Right renal pelvis (tissue), 4 donors: ENCODE measurements at regions not wholly inside any gene's neighbourhood (a gene's known extent, or its start where the extent isn't known, plus 50 kb on each side); places are given as distances from the start of the nearest gene placed in this dataset.
"Not testable (repeated sequence)": the region's sequence is repeated elsewhere in the genome, so short reads cannot be mapped to it uniquely, and the experiment has no call there.

Experiments used
- DNase-seq, 4 donors: peaks; one replicate each; pipeline ENCODE4 v3.0.0-alpha.2; 2013; ENCODE audit warnings: low read depth in 4 of 4, low spot score in 3 of 4, missing footprints in 1 of 4

DNA sequence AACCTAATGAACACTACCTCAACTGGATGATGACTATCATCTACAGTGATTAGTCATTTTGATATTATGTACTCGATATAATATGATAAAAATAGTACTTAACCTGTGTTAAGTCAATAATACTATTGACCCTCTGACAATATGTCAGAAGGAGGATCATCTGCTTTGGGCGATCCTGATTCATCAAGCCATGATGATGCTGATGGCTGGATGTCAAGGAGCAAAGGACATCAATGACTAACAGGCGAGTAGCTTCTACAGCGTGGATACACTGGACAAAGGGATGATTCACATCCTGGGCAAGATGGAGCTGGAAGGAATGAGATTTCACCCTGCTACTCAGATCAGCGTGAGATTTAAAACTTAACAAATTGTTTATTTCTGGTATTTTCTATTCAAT lies 94.4 kb upstream of the SKAP2 start:
- DNase-seq: no peak

GRCh38 chr7:26955516-26955915 lies 91.1 kb upstream of the SKAP2 start:
- no peak for DNase-seq

DNA sequence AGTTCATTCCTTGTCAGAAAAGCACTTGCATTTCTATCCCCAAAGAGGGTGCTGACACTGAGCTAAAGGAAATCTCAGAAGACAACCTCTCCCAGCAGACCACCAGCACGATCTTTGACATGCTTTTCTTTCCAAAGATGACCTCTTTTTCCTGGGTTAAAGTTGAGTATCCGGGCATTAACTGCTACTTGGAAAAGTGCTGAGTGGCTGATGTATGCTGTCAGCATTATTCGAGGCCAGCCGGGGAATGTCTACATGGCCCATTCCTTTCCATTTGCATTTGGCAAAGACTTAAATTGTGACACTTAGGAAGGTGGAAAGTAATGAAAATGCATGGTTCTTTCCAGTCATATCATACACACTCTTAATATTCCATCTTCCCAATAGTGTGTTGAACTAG lies 90.6 kb upstream of the SKAP2 start:
- DNase-seq: peak in 3 of 4 donors; percentile 11 to 26 (median 17)

GRCh38 chr7:26951407-26951950 lies 87.1 kb upstream of the SKAP2 start:
- no peak for DNase-seq

GRCh38 chr7:26950889-26951288 lies 86.5 kb upstream of the SKAP2 start:
- no peak for DNase-seq

GRCh38 chr7:26949319-26949718 lies 84.9 kb upstream of the SKAP2 start:
- no peak for DNase-seq

DNA sequence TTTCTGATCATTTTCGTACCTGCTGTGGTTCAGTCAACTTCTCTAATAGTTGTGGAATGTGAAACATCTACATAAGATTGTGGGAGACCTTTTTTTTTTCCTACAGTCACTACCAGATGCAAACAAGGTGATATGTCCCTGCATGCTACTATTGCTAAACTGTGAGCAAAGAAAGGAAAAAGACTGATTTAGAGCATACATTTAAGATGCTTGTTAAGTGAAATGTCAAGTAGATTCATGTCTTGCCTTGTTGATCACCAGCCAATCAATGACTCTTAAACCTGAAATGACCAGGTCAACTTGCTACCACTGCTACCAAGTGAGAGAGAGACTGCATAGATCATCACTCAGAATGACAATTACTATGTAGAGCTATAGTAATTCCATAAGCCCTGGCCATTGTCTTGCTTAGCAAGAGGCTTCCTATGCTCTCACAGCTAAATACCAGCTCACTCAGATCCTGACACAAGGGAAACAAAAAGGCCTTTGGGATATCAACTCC lies 84.3 kb upstream of the SKAP2 start:
- DNase-seq: no peak

- DNase-seq: no peak
Measured at GRCh38 chr7:26944501-26945358, 80.3 kb upstream of the SKAP2 start.

DNA sequence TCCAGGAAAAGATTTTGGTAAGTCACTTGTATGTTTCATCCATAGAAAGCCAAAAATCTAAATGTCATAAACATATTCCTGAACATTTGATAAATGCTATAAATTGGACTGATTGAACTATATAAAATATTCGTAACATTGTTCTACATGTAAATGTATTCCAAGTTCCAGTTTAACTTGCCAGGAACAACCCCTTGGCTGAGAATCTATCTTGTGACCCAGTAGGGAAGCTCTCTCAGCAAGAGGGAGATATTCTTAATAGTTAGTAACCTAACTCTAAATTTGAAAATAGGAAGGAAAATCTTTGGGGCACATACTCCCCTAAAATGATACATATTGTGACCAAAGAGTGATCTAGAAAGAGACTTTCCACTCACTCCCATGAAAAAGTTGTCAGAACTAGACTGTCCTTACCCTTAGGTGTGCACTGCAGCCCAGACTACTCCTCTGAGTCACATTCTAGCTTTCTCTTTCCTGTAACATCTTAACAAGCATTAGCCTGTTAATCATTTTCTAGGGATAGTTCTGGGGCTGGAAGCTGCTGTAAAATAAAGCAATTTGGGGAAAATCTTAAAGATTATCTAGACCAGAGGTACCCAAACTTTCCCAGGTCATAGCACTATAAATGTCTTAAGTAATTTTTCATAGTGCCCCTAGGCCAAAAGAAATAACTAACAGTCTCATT lies 73.7 kb upstream of the SKAP2 start:
- no peak for DNase-seq

DNA sequence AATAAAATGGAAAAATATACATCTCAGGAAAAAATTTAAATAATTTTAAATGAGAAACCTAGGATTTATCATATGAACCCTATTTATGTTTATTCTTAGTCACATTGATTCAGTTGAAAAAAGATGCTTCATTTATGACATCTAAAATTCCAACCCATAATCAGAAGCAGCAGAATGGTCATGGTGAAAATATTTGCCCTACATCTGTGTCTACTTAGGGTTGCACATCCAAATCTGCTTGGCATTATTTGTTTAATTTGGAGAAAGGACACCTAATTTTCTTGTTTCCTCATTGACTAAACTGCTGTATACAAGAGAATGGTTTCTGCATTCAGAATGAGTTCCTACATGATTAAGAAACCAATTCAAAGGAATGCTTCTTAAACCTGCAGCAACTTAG lies 72.9 kb upstream of the SKAP2 start:
- no peak for DNase-seq

DNA sequence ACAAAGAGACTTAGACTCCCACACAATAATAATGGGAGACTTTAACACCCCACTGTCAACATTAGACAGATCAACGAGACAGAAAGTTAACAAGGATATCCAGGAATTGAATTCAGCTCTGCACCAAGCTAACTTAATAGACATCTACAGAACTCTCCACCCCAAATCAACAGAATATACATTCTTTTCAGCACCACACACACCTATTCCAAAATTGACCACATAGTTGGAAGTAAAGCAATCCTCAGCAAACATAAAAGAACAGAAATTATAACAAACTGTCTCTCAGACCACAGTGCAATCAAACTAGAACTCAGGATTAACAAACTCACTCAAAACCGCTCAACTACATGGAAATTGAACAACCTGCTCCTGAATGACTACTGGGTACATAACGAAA lies 68.2 kb upstream of the SKAP2 start:
- not testable (repeated sequence) for DNase-seq

DNA sequence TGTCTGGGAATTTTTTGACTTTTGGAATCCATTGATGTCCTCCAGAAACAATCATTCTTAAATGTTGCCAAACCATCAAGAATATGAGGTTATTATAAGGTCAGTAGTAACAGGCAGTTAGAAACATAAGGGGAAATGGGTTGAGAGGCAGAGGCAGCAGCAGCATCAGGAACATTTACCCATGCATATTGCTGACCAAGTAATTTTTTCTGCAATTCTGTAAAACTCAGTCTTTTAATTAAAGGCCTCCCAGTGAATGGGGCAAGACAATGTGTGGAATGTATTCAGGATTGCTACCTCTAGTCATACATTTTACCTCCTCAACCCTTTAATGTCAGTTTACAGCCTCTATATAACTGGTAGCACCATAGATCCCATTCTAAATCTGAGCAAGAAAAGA lies 66.5 kb upstream of the SKAP2 start:
- no peak for DNase-seq

- DNase-seq: no peak
Measured at GRCh38 chr7:26930201-26930600, 65.8 kb upstream of the SKAP2 start.

DNA sequence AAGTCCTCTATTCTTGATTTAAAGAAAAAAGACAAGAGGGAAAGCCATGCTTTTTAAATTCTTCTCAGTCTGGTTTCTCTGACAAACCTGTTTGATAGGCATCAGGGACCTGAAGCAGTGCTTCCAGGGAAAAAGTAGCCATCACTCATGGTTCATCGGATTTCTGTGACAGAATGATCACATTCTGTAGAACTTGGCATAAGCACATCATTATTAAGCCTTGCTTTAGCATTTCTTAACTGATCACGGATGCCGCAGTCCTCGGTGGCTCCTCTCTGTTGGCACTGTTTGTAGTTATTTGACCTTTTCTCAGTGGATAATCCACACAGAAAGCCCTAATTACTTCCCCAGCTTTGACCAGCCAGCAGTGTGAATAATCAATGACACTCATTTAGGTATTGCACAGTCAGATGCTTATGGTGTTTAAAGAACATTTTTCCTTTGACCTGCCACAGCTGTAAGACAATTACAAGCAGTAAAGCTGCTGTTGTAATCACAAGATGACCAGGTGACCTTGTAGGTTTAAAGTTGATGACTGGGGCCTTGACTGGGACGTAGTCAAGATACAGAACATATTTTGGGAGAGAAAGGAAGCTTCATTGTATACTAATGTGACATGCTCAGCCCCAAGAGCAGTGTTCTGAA lies 64.4 kb upstream of the SKAP2 start:
- DNase-seq: no peak

DNA sequence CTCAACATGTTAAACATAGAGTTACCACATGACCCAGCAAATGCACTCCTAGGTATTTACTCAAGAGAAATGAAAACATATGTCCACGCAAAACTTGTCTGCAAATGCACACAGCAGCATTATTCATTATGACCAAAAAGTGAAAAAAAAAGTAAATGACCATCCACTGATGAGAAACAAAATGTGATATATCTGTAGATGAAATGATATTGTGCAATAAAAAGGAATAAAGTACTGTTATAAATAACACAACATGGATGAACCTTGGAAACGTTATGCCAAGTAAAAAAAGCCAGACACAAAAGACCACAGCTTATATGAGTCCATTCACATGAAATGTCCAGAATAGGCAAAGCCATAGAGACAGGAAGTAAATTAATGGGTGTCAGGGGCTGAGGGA lies 61.4 kb upstream of the SKAP2 start:
- no peak for DNase-seq

GRCh38 chr7:26924149-26924767 lies 59.9 kb upstream of the SKAP2 start:
- DNase-seq: no peak

DNA sequence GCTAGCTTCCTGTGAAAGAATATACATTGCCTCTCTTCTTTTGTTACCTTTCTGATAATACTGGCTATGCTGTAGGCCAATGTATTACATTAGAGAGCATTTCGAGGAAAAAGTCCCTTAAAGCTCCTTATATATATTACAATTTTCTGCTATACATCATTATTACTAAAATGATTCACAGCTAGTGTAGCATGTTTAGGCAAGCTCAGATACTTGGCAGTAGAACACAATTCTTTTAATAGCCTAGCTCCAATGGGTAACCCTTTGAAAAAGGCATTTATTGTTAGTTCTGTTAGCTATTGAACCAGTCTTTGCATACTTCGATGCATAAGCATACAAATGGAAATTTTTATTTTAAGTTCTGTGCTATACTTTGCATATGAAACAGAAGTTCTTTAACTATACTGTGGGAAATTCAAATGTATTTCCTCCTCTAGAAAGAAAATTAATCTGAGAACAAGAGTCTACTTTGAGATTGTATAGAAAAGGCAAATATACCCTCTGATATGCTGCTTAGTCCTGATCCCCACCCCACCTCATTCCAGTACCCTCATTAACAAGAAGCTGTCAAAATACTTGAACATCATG lies 55.6 kb upstream of the SKAP2 start:
- no peak for DNase-seq

- DNase-seq: no peak
Measured at GRCh38 chr7:26918241-26918640, 53.9 kb upstream of the SKAP2 start.

DNA sequence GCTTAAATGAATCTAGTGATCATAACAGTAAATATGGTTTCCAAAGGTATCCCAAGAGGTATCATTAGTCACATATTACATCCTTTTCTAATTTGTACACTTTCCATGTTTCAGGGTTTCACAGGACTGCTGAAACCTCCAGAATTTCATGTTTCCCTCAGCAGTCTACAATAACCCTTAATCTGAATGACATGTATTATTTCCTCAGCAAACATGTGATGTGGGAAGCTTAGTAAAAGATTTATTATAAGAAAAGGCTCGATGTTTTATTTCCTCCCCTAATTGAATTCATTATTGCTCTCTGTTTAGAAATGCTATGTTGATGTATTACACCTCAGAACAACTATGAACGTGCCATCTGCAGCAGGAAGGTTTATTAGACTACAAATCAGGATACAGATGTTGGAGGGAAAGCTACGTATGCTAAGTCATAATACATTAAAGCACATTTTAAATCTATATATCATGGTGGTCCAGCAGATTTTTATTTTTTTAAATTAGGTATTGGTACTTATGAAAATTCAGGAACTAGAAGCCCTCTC lies 52.5 kb upstream of the SKAP2 start:
- DNase-seq: no peak

DNA sequence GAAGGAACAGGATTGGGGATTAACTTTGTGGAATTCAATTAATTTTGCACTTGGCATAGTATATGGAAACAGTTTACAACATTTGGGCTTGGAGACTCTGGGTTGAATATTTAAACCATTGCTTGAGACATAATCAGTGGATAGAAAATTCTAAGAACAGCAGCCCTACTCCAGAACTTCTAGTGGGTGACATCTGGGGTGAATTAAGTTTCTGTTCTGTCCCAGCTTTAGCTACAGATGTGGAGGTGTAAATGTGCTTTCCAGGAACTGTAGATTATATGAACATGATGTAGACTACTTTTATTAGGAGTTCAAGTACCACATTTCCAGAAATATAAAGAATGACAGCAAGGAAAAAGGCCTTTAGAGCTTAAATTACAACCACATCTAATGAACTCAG lies 51.9 kb upstream of the SKAP2 start:
- DNase-seq: no peak
